ENCODE measurements at regions not wholly inside any gene's neighbourhood (a gene's known extent, or its start where the extent isn't known, plus 50 kb on each side); places are given as distances from the start of the nearest gene placed in this dataset.

GRCh38 chr12:93256256-93256969 lies 121.3 kb upstream of the NUDT4 start:
- no peak for DNase-seq

- no peak for DNase-seq
These were observed 116.1 kb upstream of the NUDT4 start for GRCh38 chr12:93261505-93262094.

GRCh38 chr12:93272997-93273396 lies 104.7 kb upstream of the NUDT4 start:
- DNase-seq: no peak

GRCh38 chr12:93273834-93274564 lies 103.7 kb upstream of the NUDT4 start:
- DNase-seq: no peak

GRCh38 chr12:93274937-93275336 lies 102.8 kb upstream of the NUDT4 start:
- DNase-seq: no peak

GRCh38 chr12:93275589-93275988 lies 102.1 kb upstream of the NUDT4 start:
- DNase-seq: no peak

- peak; percentile 92 for DNase-seq
These were observed 97.9 kb upstream of the NUDT4 start for GRCh38 chr12:93279565-93280412.

GRCh38 chr12:93287149-93287548 lies 90.6 kb upstream of the NUDT4 start:
- DNase-seq: no peak

GRCh38 chr12:93288626-93289025 lies 89.1 kb upstream of the NUDT4 start:
- no peak for DNase-seq

GRCh38 chr12:93290391-93290790 lies 87.3 kb upstream of the NUDT4 start:
- DNase-seq: no peak

GRCh38 chr12:93292213-93292612 lies 85.5 kb upstream of the NUDT4 start:
- no peak for DNase-seq

GRCh38 chr12:93292731-93293566 lies 84.8 kb upstream of the NUDT4 start:
- DNase-seq: no peak

- DNase-seq: no peak
These were observed 80.7 kb upstream of the NUDT4 start for GRCh38 chr12:93297032-93297431.

- no peak for DNase-seq
These were observed 80.2 kb upstream of the NUDT4 start for GRCh38 chr12:93297536-93297935.

GRCh38 chr12:93299262-93299846 lies 78.4 kb upstream of the NUDT4 start:
- DNase-seq: no peak

GRCh38 chr12:93300611-93301021 lies 77.1 kb upstream of the NUDT4 start:
- no peak for DNase-seq

GRCh38 chr12:93302331-93303229 lies 75.1 kb upstream of the NUDT4 start:
- DNase-seq: no peak

- no peak for DNase-seq
These were observed 71.1 kb upstream of the NUDT4 start for GRCh38 chr12:93306636-93307035.

- no peak for DNase-seq
These were observed 69.4 kb upstream of the NUDT4 start for GRCh38 chr12:93308281-93308680.

GRCh38 chr12:93311827-93312226 lies 65.9 kb upstream of the NUDT4 start:
- no peak for DNase-seq

- no peak for DNase-seq
These were observed 63.6 kb upstream of the NUDT4 start for GRCh38 chr12:93314177-93314497.

Measured in NCI-H2171 treated with DMSO at 0.1 percent for 48 hours (cell line).